Loucy (cell line): ENCODE measurements at regions not wholly inside any gene's neighbourhood (a gene's known extent, or its start where the extent isn't known, plus 50 kb on each side); places are given as distances from the start of the nearest gene placed in this dataset.
"Not testable (repeated sequence)": the region's sequence is repeated elsewhere in the genome, so short reads cannot be mapped to it uniquely, and the experiment has no call there.

Source experiments
- H2AFZ ChIP-seq: fragments of 200-600 bp; sonication (generic); 2 replicates; pipeline ENCODE4 v1.6.0; 2016; ENCODE audit warnings: antibody characterized with exemption, mild to moderate bottlenecking, low read length, moderate library complexity
- H3F3A ChIP-seq: fragments of 200-600 bp; 2 replicates; pipeline ENCODE4 v1.6.0; 2016; ENCODE audit warnings: antibody characterized with exemption, low read depth, mild to moderate bottlenecking
- H3K27me3 ChIP-seq: fragments of 200-600 bp; sonication (generic); 2 replicates; pipeline ENCODE4 v1.6.1; 2014; ENCODE audit warnings: low read length, mild to moderate bottlenecking; ENCODE audit not compliant: insufficient read depth, poor library complexity, severe bottlenecking
- H3K36me3 ChIP-seq: fragments of 200-600 bp; sonication (generic); 2 replicates; pipeline ENCODE4 v1.6.1; 2016; ENCODE audit warnings: low read length; ENCODE audit not compliant: insufficient read depth
- H3K4me1 ChIP-seq: fragments of 200-600 bp; sonication (generic); 2 replicates; pipeline ENCODE4 v1.5.1; 2014; ENCODE audit warnings: low read length, mild to moderate bottlenecking; ENCODE audit not compliant: insufficient read depth, poor library complexity, severe bottlenecking
- H3K4me2 ChIP-seq: fragments of 200-600 bp; sonication (generic); 2 replicates; pipeline ENCODE4 v1.6.0; 2014; ENCODE audit warnings: antibody characterized with exemption, low read length, low read depth, mild to moderate bottlenecking; ENCODE audit not compliant: poor library complexity, severe bottlenecking
- H3K4me3 ChIP-seq: fragments of 200-600 bp; sonication (generic); 2 replicates; pipeline ENCODE4 v1.5.1; 2014; ENCODE audit warnings: low read length, mild to moderate bottlenecking, mixed read lengths; ENCODE audit not compliant: poor library complexity, severe bottlenecking
- H3K79me2 ChIP-seq: fragments of 200-600 bp; sonication (generic); 2 replicates; pipeline ENCODE4 v1.6.1; 2014; ENCODE audit warnings: low read length; ENCODE audit not compliant: insufficient read depth
- H3K9ac ChIP-seq: fragments of 200-600 bp; sonication (generic); 2 replicates; pipeline ENCODE4 v1.6.0; 2014; ENCODE audit warnings: mild to moderate bottlenecking, low read depth, low read length, moderate library complexity; ENCODE audit not compliant: poor library complexity, severe bottlenecking
- H3K9me2 ChIP-seq: fragments of 200-600 bp; sonication (generic); replicated peaks from 2 replicates; pipeline ENCODE4 v1.6.1; 2016; ENCODE audit warnings: low read depth, low read length, mixed read lengths
- H3K9me3 ChIP-seq: fragments of 200-600 bp; sonication (generic); 2 replicates; pipeline ENCODE4 v1.6.1; 2014; ENCODE audit warnings: mild to moderate bottlenecking, antibody characterized with exemption, low read length, low read depth; ENCODE audit not compliant: insufficient read depth
- H4K20me1 ChIP-seq: fragments of 200-600 bp; sonication (generic); 2 replicates; pipeline ENCODE4 v1.6.0; 2014; ENCODE audit warnings: antibody characterized with exemption, low read length, mild to moderate bottlenecking; ENCODE audit not compliant: insufficient read depth, poor library complexity, severe bottlenecking
- CTCF ChIP-seq: fragments of 200-600 bp; sonication (generic); conservative IDR thresholded peaks from 2 replicates; pipeline ENCODE4 v1.5.1; 2014; ENCODE audit warnings: mild to moderate bottlenecking, antibody characterized with exemption, low read length
- EZH2phosphoT487 ChIP-seq: fragments of 200-600 bp; IDR thresholded peaks from 2 replicates; pipeline ENCODE4 v1.6.1; 2018; ENCODE audit warnings: antibody characterized with exemption, mild to moderate bottlenecking, moderate library complexity, borderline replicate concordance

GRCh38 chr18:64742898-64743297 lies 594.0 kb upstream of the LINC00305 start:
- H3K27me3 ChIP-seq, result no peaks in the 10 kb centered on the region
- H2AFZ ChIP-seq, result no peak overlapping the region
- H3K36me3 ChIP-seq, result no peaks in the 10 kb centered on the region
- no peaks in the 10 kb centered on the region for H4K20me1 ChIP-seq
- no peaks in the 10 kb centered on the region for H3K4me1 ChIP-seq
- H3K9ac ChIP-seq, result no peak overlapping the region
- H3K4me3 ChIP-seq, result no peak overlapping the region
- H3K79me2 ChIP-seq, result no peaks in the 10 kb centered on the region
- H3F3A ChIP-seq, result no peaks in the 10 kb centered on the region
- H3K4me2 ChIP-seq, result no peak overlapping the region
- H3K9me2 ChIP-seq, result no peaks in the 10 kb centered on the region
- TF ChIP-seq EZH2phosphoT487 (no peak), CTCF (no peak)
- no peaks in the 10 kb centered on the region for H3K9me3 ChIP-seq

GRCh38 chr18:64734063-64734462 lies 585.2 kb upstream of the LINC00305 start:
- no peaks in the 10 kb centered on the region for H3K9me2 ChIP-seq
- H2AFZ ChIP-seq, result no peak overlapping the region
- no peaks in the 10 kb centered on the region for H3K36me3 ChIP-seq
- H3K27me3 ChIP-seq, result no peaks in the 10 kb centered on the region
- no peaks in the 10 kb centered on the region for H3F3A ChIP-seq
- H3K9ac ChIP-seq, result no peak overlapping the region
- no peak overlapping the region for H3K4me2 ChIP-seq
- H3K4me1 ChIP-seq, result no peaks in the 10 kb centered on the region
- no peak overlapping the region for H3K4me3 ChIP-seq
- no peaks in the 10 kb centered on the region for H4K20me1 ChIP-seq
- H3K9me3 ChIP-seq, result no peaks in the 10 kb centered on the region; the same call in 1 of the 2 replicates
- no peaks in the 10 kb centered on the region for H3K79me2 ChIP-seq
- no peak for TF ChIP-seq CTCF
- TF ChIP-seq EZH2phosphoT487, result no peak

- H3K4me3 ChIP-seq, H2AFZ ChIP-seq, H3K9me3 ChIP-seq, H4K20me1 ChIP-seq, H3F3A ChIP-seq, H3K36me3 ChIP-seq, H3K4me2 ChIP-seq, H3K9me2 ChIP-seq, H3K27me3 ChIP-seq, H3K9ac ChIP-seq, H3K4me1 ChIP-seq, H3K79me2 ChIP-seq: not testable (repeated sequence)
These were observed 576.8 kb upstream of the LINC00305 start for GRCh38 chr18:64725657-64726056.

- H3K4me2 ChIP-seq, result no peak overlapping the region
- no peak for TF ChIP-seq EZH2phosphoT487
- no peak for TF ChIP-seq CTCF
These were observed 572.0 kb upstream of the LINC00305 start for GRCh38 chr18:64720781-64721464.

More at GRCh38 chr18:64720781-64721464, 572.0 kb upstream of the LINC00305 start:
- no peaks in the 10 kb centered on the region for H3K9me2 ChIP-seq
- no peaks in the 10 kb centered on the region for H3K36me3 ChIP-seq
- no peaks in the 10 kb centered on the region for H4K20me1 ChIP-seq
- no peak overlapping the region for H2AFZ ChIP-seq
- H3K9ac ChIP-seq, result no peak overlapping the region
- H3F3A ChIP-seq, result no peaks in the 10 kb centered on the region
- H3K27me3 ChIP-seq, result no peaks in the 10 kb centered on the region
- no peaks in the 10 kb centered on the region for H3K79me2 ChIP-seq
- no peaks in the 10 kb centered on the region for H3K9me3 ChIP-seq
- H3K4me1 ChIP-seq, result no peaks in the 10 kb centered on the region
- H3K4me3 ChIP-seq, result no peak overlapping the region
